Stimulated activated CD4-positive, alpha-beta T cell treated with anti-CD3 and anti-CD28 coated beads, TNF-alpha, amount 100 ng/mL, for 24 hours (primary cell): ENCODE measurements at regions not wholly inside any gene's neighbourhood (a gene's known extent, or its start where the extent isn't known, plus 50 kb on each side); places are given as distances from the start of the nearest gene placed in this dataset.
"Not testable (repeated sequence)": the region's sequence is repeated elsewhere in the genome, so short reads cannot be mapped to it uniquely, and the experiment has no call there.

ENCODE experiments used
- DNase-seq, 3 experiments: peaks; one replicate each; pipeline ENCODE4 v3.0.0-alpha.2; 2020; ENCODE audit warnings: low read depth in 3 of 3

DNA sequence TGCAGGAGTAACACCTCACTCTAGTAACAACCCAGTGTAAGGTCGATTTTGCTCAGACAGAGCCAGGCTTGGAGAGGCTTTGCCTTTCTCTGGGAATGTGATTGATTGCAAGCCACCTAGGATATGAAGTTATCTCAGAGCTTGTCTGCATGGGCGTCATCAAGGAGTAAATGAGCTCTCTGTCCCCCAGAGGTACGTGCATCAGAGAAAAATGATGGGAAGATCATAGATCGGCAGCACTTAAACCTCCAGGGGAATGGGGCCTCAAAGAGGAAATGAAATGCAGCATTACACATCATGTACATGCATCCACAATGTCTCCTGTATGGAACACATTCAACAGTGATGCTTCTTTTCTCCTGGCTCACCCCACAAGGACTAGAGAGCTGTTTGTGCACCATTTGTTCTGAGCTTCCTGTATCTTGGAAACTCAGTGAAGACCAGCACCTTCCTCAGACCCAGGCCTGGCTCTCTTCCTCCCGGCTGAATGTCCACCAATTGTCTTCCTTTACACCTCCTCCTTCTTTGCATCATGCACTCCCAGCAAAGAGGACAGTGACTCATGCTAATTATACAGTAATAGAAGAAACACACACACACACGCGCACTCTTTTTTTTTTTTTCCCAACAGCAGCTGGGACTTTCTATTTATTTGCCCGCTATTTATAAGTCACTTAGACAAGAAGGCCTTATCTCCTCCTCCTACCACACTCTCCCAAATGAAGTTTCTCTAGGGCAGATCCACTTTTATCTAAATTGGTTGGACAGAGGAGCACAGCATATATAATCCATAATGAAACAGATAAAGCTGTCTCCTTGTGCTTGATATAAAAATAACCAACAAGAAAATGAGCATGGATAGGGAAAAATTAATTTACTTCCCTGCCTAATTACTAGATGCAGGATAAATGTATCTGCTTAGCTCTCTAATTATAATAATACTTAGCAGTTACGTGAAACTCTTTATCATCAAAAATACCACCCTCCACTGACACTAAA lies 990.7 kb downstream of the CCSER2 start:
- DNase-seq: no peak

DNA sequence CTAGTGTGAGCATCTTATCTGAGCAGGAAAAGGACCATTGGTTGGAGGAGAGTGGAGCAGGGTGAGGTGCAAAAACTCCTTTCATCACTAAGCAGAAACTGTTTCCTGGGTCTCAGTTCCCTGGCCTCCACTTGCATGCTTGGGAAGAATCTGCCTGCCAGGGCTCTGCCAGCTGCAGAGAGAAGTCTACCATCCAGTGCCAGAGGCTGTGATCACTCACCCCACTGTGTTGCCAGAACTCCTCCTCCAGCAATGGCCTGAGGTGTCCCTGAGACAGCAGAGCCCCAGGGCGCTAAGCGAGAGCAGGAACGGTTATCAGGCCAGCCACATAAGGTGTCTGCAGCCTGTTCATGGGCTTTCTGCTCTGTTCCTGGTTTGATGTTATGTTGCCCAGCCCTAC lies 991.4 kb downstream of the CCSER2 start:
- DNase-seq: no peak

DNA sequence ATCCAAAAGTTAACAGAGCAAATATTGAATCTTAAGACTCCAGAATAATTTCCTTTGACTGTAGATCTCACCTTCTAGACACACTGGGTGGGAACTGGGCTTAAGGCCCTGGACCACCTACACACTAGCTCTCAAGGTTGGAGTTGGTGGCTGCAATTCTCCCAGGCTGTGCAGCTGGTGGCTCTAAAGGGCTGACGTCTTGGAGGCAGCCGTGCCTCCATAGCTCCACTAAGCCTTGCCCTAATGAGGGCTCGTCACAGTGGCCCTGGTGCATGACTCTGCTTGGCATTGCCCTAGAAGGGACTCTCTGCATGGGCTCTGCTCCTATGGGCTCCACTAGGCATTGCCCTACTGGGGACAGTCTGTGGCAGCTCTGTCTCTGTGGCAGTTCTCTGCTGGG lies 1005.2 kb downstream of the CCSER2 start:
- no peak for DNase-seq

DNA sequence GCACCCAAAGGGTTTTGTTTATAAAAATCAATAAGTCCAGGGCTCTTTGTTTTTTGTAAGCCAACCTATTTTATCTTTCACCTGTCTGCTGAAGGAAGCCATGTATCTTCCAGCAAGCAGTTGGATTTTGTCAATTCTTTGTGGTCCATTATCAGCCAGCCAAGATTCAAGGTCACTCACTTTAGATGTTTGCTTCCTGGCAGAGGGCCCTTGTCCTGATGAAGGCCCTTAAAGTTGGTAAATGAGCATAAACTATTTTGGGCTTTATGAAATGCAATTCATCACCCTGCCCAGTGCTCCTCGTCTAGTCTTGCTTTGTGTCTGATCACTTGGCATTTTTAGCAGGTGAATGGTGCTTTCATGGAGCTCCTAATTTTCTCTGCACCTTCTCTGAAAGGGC lies 1004.2 kb downstream of the GRID1 start:
- no peak for DNase-seq

DNA sequence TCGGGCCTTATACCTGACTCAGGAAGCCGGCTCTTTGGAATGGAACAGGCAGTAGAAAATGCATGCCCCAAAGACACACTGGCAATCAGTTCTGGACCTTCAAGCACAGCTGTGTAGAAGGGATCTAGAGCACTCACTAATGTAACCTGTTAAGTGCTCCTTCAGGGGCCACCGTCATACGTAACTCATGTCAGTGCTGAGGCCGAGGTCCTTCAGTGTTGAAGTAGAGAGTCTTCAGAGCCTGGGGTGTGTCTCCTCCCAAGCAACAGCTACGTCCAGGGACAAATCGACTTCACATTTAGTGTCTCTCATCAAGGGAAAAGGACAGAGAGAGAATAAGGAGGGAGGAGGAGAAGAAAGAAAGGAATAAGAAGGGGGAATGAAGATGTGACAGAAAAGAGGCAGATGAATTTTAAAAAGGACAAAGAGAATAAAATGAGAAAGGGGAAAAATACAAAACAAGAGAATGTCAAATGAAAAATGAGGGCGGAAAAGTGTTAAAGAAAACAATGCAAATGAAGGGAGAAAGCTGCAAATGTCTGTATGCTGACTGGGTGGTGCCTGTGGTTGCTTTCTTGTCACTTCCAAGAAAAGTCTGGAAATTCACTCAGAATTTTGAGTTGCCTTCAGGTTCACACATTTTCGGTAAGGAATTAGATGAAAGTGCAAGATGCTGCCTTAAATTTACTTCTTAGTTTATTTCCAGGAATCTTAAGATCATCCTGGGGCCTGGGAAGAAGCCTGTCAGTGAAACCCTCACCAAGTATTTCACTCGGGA lies 989.4 kb downstream of the GRID1 start:
- no peak for DNase-seq

DNA sequence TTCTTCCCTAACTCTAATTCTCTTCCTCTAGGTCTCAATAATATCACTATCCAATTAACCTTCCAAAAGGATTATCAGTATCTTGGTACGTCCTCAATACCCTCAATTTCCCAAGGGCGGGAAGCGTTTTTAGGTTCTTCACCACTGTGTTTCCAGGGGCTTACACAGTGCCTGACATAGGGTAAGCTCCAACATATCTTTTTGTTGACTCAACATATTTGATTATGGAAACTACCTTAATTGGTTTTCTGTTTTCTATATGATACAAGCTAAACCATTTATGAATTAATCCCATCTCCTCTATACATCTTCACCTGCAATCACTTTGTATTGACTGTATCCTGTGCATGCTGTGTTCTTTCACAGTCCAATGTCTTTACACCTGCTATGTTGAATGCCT lies 987.3 kb downstream of the GRID1 start:
- no peak for DNase-seq

DNA sequence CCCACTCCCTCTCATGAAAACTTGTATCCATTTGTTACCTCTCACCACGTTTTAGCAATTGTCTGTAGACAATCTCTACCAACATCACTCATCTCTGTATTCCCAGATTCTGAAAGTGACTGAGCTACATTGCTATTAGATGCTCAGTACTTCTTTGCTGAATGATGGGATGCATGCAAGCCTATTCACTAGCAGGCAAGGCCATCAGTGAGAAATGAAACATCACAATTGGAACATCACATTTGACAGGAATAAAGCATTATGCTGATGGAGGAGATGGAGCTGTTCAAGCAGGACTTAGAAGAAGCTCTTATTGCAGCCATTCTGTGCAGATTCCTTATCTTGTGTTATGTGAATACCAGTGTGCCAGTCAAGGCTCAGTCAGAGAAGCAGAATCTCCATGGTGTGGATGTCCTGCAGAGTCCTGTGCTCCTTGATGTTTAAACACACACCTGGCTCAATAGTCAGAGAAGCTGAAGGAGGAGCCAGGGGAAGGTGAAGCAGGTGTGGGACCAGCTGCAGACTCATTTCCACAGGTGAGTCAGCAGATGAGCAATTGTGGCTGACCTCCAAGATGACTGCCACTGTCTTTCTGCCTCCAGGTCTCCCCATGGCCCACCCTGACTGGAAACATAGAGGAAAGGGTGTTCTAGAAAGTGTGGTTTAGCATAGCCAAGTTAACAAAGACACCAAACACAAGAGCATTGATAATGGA lies 965.5 kb downstream of the GRID1 start:
- no peak for DNase-seq

DNA sequence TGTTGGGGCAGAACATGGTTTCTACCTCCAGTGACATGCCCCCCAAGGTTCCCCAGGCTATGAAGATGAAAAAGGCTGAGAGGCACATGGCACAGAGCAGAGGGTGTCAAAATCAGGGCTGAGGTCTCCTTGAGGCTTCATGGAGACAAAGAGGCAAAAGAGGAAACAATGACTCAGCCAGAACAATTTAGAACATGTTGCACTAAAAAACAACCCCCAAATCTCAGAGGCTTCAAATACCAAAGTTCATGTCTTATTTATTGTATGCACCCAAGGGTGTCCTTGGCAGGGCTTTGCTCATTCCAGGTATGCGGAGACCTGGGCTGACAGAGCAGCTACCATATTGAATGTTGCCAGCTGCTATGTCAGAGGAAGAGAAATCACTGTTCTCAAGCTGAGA lies 964.1 kb downstream of the GRID1 start:
- DNase-seq: no peak

DNA sequence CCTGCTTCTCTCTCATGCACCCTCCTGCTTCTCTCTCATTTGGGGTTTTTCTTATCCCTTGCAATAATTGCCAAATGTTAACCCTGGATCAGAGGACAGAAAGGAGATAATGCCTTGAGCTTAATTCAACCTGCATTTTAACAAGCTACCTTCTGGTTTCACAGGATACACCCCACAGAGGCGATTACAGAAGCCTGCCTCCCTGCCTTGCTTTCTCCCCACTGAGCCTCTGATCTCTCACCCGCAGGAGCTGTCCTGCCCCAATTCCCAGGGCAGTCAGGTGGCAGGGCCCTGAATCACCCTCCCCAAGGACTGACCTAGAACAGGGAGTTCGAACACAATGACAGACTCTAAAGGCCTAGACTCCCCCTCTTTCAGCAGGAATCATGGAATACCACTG lies 959.5 kb downstream of the GRID1 start:
- DNase-seq: no peak

DNA sequence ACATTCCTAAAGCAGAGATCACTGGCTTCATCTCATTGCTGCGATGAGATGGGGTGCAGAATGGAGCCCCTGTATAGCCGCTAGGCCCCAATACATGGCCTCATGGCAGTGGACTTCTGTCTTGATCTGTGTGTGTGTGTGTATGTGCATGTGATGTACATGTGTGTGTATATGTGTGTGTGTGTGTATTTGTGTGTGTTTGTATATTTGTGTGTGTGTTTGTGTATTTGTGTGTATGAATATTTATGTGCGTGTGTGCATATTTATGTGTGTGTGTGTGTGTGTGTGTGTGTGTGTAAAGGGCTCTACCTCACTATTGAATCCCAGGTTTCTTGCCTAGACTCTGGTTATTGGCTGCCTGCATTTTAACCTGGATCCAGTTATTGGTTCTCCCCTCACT lies 958.2 kb downstream of the GRID1 start:
- no peak for DNase-seq

DNA sequence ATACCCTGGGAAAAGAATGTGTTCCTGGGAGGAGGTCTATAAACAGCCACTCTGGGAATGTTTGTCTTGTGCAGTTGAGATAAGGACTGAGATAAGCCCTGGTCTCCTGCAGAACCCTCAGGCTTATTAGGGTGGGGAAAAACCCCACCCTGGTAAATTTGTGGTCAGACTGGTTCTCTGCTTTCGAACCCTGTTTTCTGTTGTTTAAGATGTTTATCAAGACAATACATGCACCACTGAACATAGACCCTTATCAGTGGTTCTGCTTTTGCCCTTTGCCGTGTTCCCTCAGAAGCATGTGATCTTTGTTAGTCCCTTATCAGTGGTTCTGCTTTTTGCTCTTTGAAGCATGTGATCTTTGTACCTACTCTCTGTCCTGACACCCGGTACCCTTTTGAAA lies 956.0 kb downstream of the GRID1 start:
- DNase-seq: not testable (repeated sequence)

DNA sequence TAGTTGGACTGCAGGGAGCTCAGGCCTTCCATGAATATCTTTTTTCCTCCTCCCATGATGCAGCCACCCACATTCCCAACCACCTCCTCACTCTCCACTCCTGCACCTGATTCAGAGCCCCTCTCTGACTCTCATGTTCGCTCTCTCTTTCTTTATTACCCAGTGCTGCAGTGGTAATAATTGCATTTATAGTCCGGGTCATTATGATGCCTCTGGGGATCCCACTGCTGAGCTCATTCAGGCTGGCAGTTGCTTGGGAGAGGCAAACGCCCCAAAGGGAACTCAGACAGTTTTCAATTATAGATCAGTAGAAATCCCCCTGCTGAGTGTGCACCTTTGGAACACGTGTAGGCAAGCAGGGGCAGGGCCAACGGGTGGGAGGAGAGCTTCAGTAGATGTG lies 953.0 kb downstream of the GRID1 start:
- DNase-seq: no peak

DNA sequence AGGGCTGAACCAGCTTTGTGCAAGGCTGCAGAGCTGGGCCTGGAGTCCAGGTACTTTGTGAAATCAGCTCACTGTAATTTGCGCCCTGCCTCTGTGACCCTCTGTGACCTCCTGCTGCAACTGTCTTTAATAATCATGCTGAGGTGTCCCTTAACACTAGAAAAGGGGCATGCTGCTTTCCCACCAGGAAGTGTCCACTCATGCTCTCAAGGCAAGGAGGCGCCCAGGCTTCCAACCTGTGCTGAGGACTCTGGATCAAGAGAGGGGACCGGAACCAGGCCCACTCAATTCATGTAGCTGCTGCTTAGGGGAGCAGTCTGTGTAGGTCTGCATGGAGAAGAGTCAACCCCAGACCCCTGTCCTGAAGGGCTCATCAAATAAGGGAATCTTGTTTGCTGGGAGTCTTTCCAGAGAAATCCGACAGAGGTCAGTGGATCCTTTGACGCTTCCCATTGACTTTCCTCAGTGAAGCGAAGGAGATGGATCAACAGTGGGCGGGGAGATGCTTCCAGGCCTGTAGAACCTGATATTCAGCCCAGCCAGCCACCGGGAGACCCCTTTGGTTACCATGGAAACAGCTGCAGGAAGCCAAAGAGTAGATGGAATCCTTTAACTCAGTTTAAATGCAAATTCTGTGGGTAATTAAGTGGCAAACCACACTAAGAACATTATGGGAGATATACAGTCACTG lies 945.9 kb downstream of the GRID1 start:
- no peak for DNase-seq

DNA sequence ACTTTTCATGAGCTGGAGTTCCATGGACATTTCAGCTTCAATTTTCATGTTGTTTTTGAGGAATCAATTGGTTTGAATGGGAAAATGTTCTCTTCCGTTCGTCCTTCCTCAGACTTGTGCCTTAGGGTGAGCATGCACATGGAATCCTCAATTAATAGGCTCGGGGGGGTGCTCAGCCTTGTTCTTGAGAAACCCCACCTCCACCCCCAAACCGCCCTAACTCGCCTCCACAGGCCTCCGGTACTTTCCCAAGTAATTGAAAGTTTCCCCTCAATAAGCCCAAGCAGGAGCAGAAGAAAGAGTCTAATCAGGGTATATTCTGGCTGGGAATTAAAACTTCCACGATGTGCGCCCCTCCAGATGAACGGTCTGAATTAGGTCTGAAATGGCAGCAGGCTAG lies 945.2 kb downstream of the GRID1 start:
- no peak for DNase-seq

DNA sequence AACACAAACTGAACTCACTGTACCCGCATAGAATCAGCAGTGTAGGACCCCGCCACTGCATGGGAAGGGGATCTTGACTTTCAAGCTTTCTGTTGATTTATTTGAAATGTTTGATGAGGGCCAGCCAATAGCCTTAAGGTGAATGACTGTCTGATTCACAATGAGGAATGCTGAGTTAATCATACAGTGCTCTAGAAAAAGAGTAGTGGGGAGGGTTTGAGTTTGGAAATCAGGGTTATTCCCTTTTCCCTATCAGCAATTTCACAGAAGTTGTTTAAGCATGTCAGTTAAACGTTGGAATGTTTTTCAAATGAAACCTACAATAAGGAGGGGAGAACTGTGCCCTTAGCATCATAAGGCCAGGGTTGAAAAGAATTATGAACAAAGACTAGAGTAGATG lies 937.5 kb downstream of the GRID1 start:
- no peak for DNase-seq

DNA sequence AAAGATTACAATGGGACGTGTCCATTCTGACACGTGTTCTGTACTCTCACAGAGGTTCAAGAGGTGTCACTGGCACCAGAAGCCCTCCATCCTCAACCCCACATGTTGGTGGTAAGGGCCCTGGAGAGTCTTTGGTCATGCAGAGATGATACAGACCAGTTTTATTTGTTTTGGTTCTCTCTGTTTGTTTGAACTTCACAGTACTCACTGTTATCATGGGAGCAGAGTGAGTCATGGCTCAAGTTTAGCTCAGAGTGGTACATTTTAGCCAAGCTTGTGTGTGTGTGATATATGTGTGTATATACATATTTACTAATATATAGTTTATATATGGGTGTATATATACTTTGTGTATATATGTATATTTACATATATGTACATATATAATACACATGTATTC lies 935.6 kb downstream of the GRID1 start:
- DNase-seq: no peak

DNA sequence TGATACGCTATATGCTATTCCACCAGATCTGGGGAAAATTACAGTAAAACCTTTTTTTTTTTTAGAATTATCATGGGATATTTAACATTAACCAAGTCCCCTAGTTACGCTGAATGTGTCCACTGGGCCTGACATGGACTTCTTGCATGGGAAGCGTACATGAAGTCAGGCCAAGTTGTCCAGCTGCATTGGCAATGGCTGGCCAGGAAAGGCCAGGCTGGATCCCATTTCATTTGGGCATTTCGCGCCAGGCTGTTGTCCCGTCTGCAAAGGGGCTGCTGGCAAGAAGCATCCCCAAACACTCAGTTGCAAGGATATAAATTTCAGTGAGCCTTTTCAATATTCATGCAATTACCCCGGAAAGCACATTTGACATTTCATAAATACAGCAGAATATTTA lies 933.3 kb downstream of the GRID1 start:
- no peak for DNase-seq

DNA sequence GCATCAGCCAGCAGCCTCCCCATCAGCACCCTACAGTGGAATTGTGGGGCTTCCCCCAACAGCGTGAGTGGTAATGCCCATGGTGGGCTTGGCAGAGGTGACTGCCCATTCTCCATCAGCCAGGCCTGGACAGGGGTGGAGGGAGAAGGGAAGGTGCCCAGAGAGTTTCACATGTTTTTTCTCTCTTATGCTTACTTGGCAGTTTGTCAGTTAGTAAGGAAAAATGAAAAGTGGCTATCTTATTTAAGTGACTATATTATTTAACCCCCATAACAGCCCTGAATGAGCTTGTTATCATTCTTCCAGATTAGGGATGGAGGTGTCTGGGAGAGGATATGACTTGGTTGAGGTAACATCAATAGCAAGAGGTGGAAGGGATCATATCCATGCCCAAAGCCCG lies 921.7 kb downstream of the GRID1 start:
- DNase-seq: no peak

DNA sequence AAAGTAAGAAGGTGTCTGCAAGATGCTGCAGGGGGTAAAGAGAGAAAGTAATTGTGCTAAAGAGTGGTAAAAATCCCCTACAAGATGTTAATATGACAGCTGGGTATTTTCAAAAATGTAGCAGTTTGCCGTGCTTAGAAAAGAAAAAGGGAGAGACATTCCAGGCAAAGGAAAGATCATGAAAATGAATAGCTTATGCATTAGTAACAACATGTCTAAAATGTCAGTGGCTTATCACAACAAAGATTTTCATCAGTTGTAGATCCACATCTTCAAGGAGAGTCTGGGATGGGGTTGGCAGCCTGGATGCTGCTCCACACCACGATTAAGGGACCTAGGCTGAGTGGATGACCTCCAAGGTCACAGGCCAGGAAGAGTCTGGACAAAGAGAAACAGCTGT lies 920.9 kb downstream of the GRID1 start:
- DNase-seq: no peak

DNA sequence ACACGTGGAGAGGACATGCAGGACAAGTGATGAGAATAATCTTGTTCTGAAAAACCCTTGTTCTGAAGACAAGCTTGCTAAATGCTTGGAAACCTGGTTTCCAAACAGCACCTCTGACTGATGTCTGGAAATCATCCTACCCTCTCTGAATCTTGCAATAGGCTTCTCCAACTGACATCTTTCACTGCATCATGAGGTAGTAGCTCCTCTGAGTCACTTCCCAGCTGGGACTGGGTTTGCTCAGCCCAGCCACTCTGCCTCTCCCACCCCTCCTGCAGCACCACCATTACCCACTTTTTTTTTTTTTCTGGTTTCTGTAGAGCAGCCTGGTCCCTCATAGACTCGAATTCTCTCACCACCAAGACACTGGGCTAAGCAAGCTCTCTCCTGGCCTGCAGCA lies 919.8 kb downstream of the GRID1 start:
- DNase-seq: no peak

DNA sequence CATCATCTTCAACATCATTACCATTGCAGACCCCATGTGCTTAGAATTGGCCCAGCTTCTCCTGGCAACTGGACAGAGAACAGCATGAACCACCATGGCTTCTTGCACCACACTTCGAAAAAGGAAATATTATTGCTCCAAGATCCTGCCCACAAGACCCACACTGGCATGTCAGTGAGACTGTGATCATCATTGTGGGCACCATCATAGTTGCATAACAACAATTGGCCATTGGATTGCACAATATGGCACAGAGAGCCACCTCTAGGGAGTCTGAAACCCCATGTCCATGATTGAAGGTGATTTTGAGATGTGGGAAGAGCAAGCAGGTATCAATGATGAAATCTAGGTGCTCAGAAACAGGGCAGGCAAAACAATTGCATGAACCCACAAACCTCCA lies 918.9 kb downstream of the GRID1 start:
- DNase-seq: no peak

DNA sequence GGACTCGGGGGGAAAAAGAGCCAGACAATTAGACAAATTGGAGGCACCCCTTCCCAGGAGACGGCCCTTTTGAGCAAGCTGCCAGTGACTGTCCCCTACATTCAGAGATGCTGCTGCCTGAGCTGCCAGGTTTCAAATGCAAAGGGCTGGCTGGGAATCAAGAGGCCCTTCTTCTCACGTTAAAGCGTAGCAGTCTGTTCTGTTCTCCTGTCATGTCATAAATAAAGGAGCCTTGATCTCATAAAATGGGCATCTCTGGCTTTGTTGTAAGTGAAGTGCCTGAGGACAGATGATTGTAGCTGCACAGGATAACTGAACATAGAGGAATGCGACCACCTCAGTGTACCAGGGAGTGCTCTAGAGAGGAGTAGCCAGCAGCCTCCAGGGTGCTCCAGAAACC lies 917.9 kb downstream of the GRID1 start:
- no peak for DNase-seq
